ENCODE measurements at regions not wholly inside any gene's neighbourhood (a gene's known extent, or its start where the extent isn't known, plus 50 kb on each side); places are given as distances from the start of the nearest gene placed in this dataset.

GRCh38 chr2:235170016-235170415, 218.2 kb downstream of the SH3BP4 start:
- no peak for DNase-seq (ENCODE audit: low spot score)

GRCh38 chr2:235170536-235171521, 219.0 kb downstream of the SH3BP4 start:
- peak; percentile 52 for DNase-seq (ENCODE audit: low spot score)

- DNase-seq (ENCODE audit: low spot score) = no peak
Measured at GRCh38 chr2:235171550-235172031, 219.8 kb downstream of the SH3BP4 start.

GRCh38 chr2:235180642-235181041, 228.8 kb downstream of the SH3BP4 start:
- DNase-seq (ENCODE audit: low spot score) = no peak

- DNase-seq (ENCODE audit: low spot score) = no peak
Measured at GRCh38 chr2:235183786-235184185, 232.0 kb downstream of the SH3BP4 start.

- DNase-seq (ENCODE audit: low spot score) = no peak
Measured at GRCh38 chr2:235187806-235188205, 236.0 kb downstream of the SH3BP4 start.

GRCh38 chr2:235191486-235191885, 239.7 kb downstream of the SH3BP4 start:
- DNase-seq (ENCODE audit: low spot score) = no peak

GRCh38 chr2:235191978-235192377, 240.2 kb downstream of the SH3BP4 start:
- no peak for DNase-seq (ENCODE audit: low spot score)

GRCh38 chr2:235194351-235194750, 242.5 kb downstream of the SH3BP4 start:
- DNase-seq (ENCODE audit: low spot score) = no peak

GRCh38 chr2:235194836-235195235, 243.0 kb downstream of the SH3BP4 start:
- no peak for DNase-seq (ENCODE audit: low spot score)

- no peak for DNase-seq (ENCODE audit: low spot score)
Measured at GRCh38 chr2:235195921-235196320, 244.1 kb downstream of the SH3BP4 start.

- no peak for DNase-seq (ENCODE audit: low spot score)
Measured at GRCh38 chr2:235199128-235199527, 247.3 kb downstream of the SH3BP4 start.

GRCh38 chr2:235200216-235200615, 248.4 kb downstream of the SH3BP4 start:
- DNase-seq (ENCODE audit: low spot score) = no peak

GRCh38 chr2:235201756-235202155, 249.9 kb downstream of the SH3BP4 start:
- DNase-seq (ENCODE audit: low spot score) = no peak

- DNase-seq (ENCODE audit: low spot score) = no peak
Measured at GRCh38 chr2:235204948-235205347, 253.1 kb downstream of the SH3BP4 start.

GRCh38 chr2:235206399-235206798, 254.6 kb downstream of the SH3BP4 start:
- DNase-seq (ENCODE audit: low spot score) = no peak

GRCh38 chr2:235206980-235207579, 255.3 kb downstream of the SH3BP4 start:
- DNase-seq (ENCODE audit: low spot score) = no peak

GRCh38 chr2:235211056-235211455, 259.2 kb downstream of the SH3BP4 start:
- DNase-seq (ENCODE audit: low spot score) = no peak

GRCh38 chr2:235212501-235213158, 260.8 kb downstream of the SH3BP4 start:
- DNase-seq (ENCODE audit: low spot score) = no peak

- no peak for DNase-seq (ENCODE audit: low spot score)
Measured at GRCh38 chr2:235215248-235215647, 263.4 kb downstream of the SH3BP4 start.

- DNase-seq (ENCODE audit: low spot score) = no peak
Measured at GRCh38 chr2:235216901-235217300, 265.1 kb downstream of the SH3BP4 start.

GRCh38 chr2:235217846-235218245, 266.0 kb downstream of the SH3BP4 start:
- no peak for DNase-seq (ENCODE audit: low spot score)

- no peak for DNase-seq (ENCODE audit: low spot score)
Measured at GRCh38 chr2:235218486-235218907, 266.7 kb downstream of the SH3BP4 start.
